ENCODE measurements at regions not wholly inside any gene's neighbourhood (a gene's known extent, or its start where the extent isn't known, plus 50 kb on each side); places are given as distances from the start of the nearest gene placed in this dataset.

DNA sequence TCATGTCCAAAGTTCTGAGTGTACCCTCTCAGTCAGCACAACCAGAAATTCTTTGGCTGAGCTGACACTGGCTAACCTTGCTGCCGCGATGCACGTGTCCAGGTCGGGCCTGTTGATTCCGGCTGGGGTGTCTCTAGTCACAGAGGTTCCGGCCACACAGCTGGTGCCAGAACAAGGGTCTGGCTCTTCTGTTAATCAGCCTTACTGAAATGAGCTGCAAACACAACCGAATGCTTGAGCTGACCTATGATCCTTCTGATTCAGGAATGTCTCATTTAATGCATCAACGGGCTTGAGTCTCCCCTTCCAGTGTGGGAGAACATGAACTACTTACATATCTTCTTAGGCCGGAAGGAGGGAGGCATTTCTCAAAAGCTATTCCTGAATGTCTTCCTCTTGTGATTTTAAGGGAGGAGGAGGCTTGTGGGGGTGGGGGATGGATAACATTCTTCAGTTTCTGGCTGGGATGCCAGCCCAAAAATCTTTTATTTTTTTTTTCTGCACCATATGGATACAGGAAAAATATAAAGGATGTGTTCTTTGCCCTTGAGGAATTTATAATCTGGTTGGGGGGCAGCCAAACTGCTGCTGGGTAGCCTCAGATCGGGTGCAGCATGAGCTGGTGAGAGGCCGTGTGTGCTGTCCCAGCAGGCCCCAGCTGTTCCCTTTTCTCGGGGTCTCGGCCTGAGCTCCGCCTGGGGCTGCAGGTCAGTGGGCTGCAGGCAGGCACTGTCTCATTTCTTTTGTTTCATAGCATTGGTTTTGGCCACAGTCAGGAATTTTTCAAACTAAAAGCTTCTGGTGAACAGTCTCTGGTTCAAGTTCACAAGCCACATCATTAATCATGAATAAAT is 319.1 kb upstream of the TBL1XR1 start (continued):
- TF ChIP-seq, protein P1, sequence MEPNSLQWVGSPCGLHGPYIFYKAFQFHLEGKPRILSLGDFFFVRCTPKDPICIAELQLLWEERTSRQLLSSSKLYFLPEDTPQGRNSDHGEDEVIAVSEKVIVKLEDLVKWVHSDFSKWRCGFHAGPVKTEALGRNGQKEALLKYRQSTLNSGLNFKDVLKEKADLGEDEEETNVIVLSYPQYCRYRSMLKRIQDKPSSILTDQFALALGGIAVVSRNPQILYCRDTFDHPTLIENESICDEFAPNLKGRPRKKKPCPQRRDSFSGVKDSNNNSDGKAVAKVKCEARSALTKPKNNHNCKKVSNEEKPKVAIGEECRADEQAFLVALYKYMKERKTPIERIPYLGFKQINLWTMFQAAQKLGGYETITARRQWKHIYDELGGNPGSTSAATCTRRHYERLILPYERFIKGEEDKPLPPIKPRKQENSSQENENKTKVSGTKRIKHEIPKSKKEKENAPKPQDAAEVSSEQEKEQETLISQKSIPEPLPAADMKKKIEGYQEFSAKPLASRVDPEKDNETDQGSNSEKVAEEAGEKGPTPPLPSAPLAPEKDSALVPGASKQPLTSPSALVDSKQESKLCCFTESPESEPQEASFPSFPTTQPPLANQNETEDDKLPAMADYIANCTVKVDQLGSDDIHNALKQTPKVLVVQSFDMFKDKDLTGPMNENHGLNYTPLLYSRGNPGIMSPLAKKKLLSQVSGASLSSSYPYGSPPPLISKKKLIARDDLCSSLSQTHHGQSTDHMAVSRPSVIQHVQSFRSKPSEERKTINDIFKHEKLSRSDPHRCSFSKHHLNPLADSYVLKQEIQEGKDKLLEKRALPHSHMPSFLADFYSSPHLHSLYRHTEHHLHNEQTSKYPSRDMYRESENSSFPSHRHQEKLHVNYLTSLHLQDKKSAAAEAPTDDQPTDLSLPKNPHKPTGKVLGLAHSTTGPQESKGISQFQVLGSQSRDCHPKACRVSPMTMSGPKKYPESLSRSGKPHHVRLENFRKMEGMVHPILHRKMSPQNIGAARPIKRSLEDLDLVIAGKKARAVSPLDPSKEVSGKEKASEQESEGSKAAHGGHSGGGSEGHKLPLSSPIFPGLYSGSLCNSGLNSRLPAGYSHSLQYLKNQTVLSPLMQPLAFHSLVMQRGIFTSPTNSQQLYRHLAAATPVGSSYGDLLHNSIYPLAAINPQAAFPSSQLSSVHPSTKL (CRISPR knock-in tag; IDR thresholded peaks at IDR 0.05) = peak; percentile 93
- no peak for TF ChIP-seq SRSF9 (IDR thresholded peaks at IDR 0.05; ENCODE audit: borderline replicate concordance, insufficient read depth, low read depth, low read length, poor library complexity, severe bottlenecking)
- no peak for TF ChIP-seq SOX6 (IDR thresholded peaks at IDR 0.05)
- TF ChIP-seq SOX6 (CRISPR knock-in tag; IDR thresholded peaks at IDR 0.05) = peak; percentile 70
- peak; percentile 15; the same call in 1 of the 2 replicates for TF ChIP-seq FOSL2 (CRISPR knock-in tag; IDR thresholded peaks at IDR 0.05)
- TF ChIP-seq PHF5A (CRISPR knock-in tag; IDR thresholded peaks at IDR 0.05; ENCODE audit: low read depth, unreplicated experiment) = no peak
- no peak for TF ChIP-seq ASH2L (IDR thresholded peaks at IDR 0.05; ENCODE audit: insufficient read length, low read depth, low read length)
- no peak for TF ChIP-seq CCDC6 (CRISPR knock-in tag; IDR thresholded peaks at IDR 0.05)
- no peak for TF ChIP-seq KLF11 (CRISPR knock-in tag; IDR thresholded peaks at IDR 0.05)
- TF ChIP-seq MZF1 (CRISPR knock-in tag; IDR thresholded peaks at IDR 0.05; ENCODE audit: borderline replicate concordance) = no peak
- TF ChIP-seq ZBTB21 (CRISPR knock-in tag; IDR thresholded peaks at IDR 0.05) = no peak
- TF ChIP-seq ZSCAN5A (CRISPR knock-in tag; IDR thresholded peaks at IDR 0.05; ENCODE audit: borderline replicate concordance) = peak; percentile 21; the same call in 1 of the 2 replicates
- TF ChIP-seq STAT6 (CRISPR knock-in tag; IDR thresholded peaks at IDR 0.05; ENCODE audit: borderline replicate concordance) = no peak; the same call in 1 of the 2 replicates
- TF ChIP-seq NR1H2 (CRISPR knock-in tag; IDR thresholded peaks at IDR 0.05; ENCODE audit: borderline replicate concordance, low read depth) = no peak
- no peak for TF ChIP-seq ZNF790 (CRISPR knock-in tag; IDR thresholded peaks at IDR 0.05; ENCODE audit: borderline replicate concordance)
